Esophagus squamous epithelium (tissue), 4 donors: ENCODE measurements at regions not wholly inside any gene's neighbourhood (a gene's known extent, or its start where the extent isn't known, plus 50 kb on each side); places are given as distances from the start of the nearest gene placed in this dataset.

Experiments
- POLR2A ChIP-seq, 4 donors: fragments of 450-650 bp; IDR thresholded peaks; one replicate each; pipeline ENCODE4 v1.6.1; 2017; ENCODE audit warnings: antibody characterized with exemption in 4 of 4, mild to moderate bottlenecking in 4 of 4, moderate library complexity in 3 of 4
- TF ChIP-seq, protein P1 (sequence below), 6 experiments: fragments of 450-650 bp in 4 of 6; fragments of 200-600 bp in 2 of 6; sonication (generic) in 2 of 6; IDR thresholded peaks; one replicate each; pipeline ENCODE4 v1.5.1; 2016 to 2019; ENCODE audit warnings: antibody characterized with exemption in 6 of 6, mild to moderate bottlenecking in 4 of 6, moderate library complexity in 4 of 6

DNA sequence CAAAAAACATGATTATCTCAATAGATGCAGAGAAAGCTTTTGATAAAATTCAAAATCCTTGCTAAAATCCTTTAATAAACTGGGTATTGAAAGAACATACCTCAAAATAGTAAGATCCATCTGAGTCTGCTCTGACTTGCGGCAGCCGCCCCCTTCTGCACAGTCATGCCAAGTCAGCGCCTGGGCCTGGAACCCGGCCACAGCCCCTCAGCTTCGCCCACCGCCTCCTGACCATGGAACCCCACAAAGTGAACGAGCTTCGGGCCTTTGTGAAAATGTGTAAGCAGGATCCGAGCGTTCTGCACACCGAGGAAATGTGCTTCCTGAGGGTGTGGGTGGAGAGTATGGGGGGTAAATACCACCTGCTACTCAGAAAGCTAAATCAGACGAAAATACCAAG lies 270.9 kb upstream of the TFPI start:
- TF ChIP-seq, protein P1, sequence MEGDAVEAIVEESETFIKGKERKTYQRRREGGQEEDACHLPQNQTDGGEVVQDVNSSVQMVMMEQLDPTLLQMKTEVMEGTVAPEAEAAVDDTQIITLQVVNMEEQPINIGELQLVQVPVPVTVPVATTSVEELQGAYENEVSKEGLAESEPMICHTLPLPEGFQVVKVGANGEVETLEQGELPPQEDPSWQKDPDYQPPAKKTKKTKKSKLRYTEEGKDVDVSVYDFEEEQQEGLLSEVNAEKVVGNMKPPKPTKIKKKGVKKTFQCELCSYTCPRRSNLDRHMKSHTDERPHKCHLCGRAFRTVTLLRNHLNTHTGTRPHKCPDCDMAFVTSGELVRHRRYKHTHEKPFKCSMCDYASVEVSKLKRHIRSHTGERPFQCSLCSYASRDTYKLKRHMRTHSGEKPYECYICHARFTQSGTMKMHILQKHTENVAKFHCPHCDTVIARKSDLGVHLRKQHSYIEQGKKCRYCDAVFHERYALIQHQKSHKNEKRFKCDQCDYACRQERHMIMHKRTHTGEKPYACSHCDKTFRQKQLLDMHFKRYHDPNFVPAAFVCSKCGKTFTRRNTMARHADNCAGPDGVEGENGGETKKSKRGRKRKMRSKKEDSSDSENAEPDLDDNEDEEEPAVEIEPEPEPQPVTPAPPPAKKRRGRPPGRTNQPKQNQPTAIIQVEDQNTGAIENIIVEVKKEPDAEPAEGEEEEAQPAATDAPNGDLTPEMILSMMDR (IDR thresholded peaks at IDR 0.05) = no peak
- no peak for TF ChIP-seq POLR2A (IDR thresholded peaks at IDR 0.05)
